GM12878 (cell line): ENCODE measurements at regions not wholly inside any gene's neighbourhood (a gene's known extent, or its start where the extent isn't known, plus 50 kb on each side); places are given as distances from the start of the nearest gene placed in this dataset.

Experiments
- ATAC-seq: fragments of 200-7000 bp; cut with Tn5 transposase; 3 replicates; pipeline ENCODE4 v1.9.1; 2020; ENCODE audit warnings: mild to moderate bottlenecking, moderate library complexity
- BruUV-seq: library from RNA; stranded (reverse); fragments of 400-500 nt; replicated peaks from 2 replicates; lab custom pipeline; 2021; lab: Mats Ljungman, UMichigan
- CTCF ChIA-PET: fragments of 300-600 bp; sonication (Branson Sonifier 250); formaldehyde crosslinking; extraction: SDS; loops from one replicate; lab custom pipeline; 2021; ENCODE audit warnings: inconsistent platforms; lab: Yijun Ruan, JAX
- POLR2A ChIA-PET: fragments of 350-600 bp; formaldehyde crosslinking; extraction: SDS; loops from one replicate; lab custom pipeline; 2021; ENCODE audit warnings: inconsistent platforms; lab: Charles Lee
- RAD21 ChIA-PET: fragments of 300-600 bp; sonication (Branson Sonifier 250); formaldehyde crosslinking; loops from one replicate; lab custom pipeline; 2023; ENCODE audit warnings: antibody characterized with exemption; ENCODE audit not compliant: unreplicated experiment; lab: Charles Lee
- SMC1A ChIA-PET: fragments of 300-600 bp; sonication (Branson Sonifier 250); formaldehyde crosslinking; loops from one replicate; lab custom pipeline; 2023; ENCODE audit not compliant: unreplicated experiment, uncharacterized antibody; lab: Charles Lee
- DNase-seq: peaks from one replicate; pipeline ENCODE4 v3.0.0-alpha.2; 2011; ENCODE audit warnings: low read depth, low spot score
- FAIRE-seq: peaks from 3 replicates; lab custom pipeline; 2011; peaks lifted over from hg19 to GRCh38; lab: Jason Lieb, UNC
- H2AFZ ChIP-seq: 2 replicates; pipeline ENCODE4 v1.6.0; 2011; ENCODE audit warnings: low read depth, low read length, control low read depth; ENCODE audit not compliant: control insufficient read depth
- H3K27ac ChIP-seq: 2 replicates; pipeline ENCODE4 v1.5.1; 2011; ENCODE audit warnings: control low read depth; ENCODE audit not compliant: control insufficient read depth, insufficient read depth
- H3K27me3 ChIP-seq, 2 experiments: replicated peaks in 1 of 2; 2 replicates each; pipeline versions ENCODE4 v1.6.0 to v1.6.1; 2011; ENCODE audit warnings: low read length in 1 of 2; ENCODE audit not compliant: control insufficient read depth in 2 of 2, insufficient read depth in 2 of 2
- H3K36me3 ChIP-seq, 2 experiments: 2 replicates each; pipeline ENCODE4 v1.5.1; 2011; ENCODE audit warnings: low read length in 1 of 2; ENCODE audit not compliant: control insufficient read depth in 2 of 2, insufficient read depth in 2 of 2
- H3K4me1 ChIP-seq: 2 replicates; pipeline ENCODE4 v1.6.1; 2011; ENCODE audit warnings: mild to moderate bottlenecking, low read length, moderate library complexity, mixed read lengths; ENCODE audit not compliant: control insufficient read depth, insufficient read depth
- H3K4me2 ChIP-seq: 2 replicates; pipeline ENCODE4 v1.6.0; 2011; ENCODE audit warnings: control low read depth; ENCODE audit not compliant: control insufficient read depth, insufficient read depth
- H3K4me3 ChIP-seq: fragments of 200-600 bp; sonication (generic); 2 replicates; pipeline ENCODE4 v1.5.1; 2016
- H3K79me2 ChIP-seq: 2 replicates; pipeline ENCODE4 v1.6.0; 2011; ENCODE audit warnings: low read length; ENCODE audit not compliant: control insufficient read depth, insufficient read depth
- H3K9ac ChIP-seq: 2 replicates; pipeline ENCODE4 v1.8.0; 2011; ENCODE audit warnings: low read length, control low read depth, mixed read lengths; ENCODE audit not compliant: control insufficient read depth, insufficient read depth
- H3K9me3 ChIP-seq: replicated peaks from 3 replicates; pipeline ENCODE4 v1.5.1; 2011; ENCODE audit warnings: mild to moderate bottlenecking, low read length; ENCODE audit not compliant: control insufficient read depth, insufficient read depth
- H4K20me1 ChIP-seq: 2 replicates; pipeline ENCODE4 v1.6.0; 2011; ENCODE audit not compliant: control insufficient read depth, insufficient read depth
- ASH2L ChIP-seq: fragments of 300-600, 200-600 bp; sonication (generic); IDR thresholded peaks from 2 replicates; pipeline ENCODE4 v1.6.1; 2017; ENCODE audit warnings: low read depth, mild to moderate bottlenecking, borderline replicate concordance
- BCLAF1 ChIP-seq: fragments of 450-650 bp; IDR thresholded peaks from 2 replicates; pipeline ENCODE4 v1.6.1; 2017; ENCODE audit warnings: antibody characterized with exemption, mild to moderate bottlenecking, moderate library complexity
- CEBPZ ChIP-seq: fragments of 150-350 bp; IDR thresholded peaks from 2 replicates; pipeline ENCODE4 v1.6.1; 2016; ENCODE audit warnings: low read depth, low read length
- FOXK2 ChIP-seq: fragments of 450-650 bp; IDR thresholded peaks from 2 replicates; pipeline ENCODE4 v1.6.1; 2017; ENCODE audit warnings: mild to moderate bottlenecking, moderate library complexity
- MTA3 ChIP-seq: IDR thresholded peaks from 2 replicates; pipeline ENCODE4 v1.6.1; 2012; ENCODE audit warnings: low read length, inconsistent platforms, borderline replicate concordance
- PBX3 ChIP-seq: IDR thresholded peaks from 2 replicates; pipeline ENCODE4 v1.6.1; 2011; ENCODE audit warnings: mild to moderate bottlenecking, low read depth, low read length, moderate library complexity; ENCODE audit not compliant: insufficient replicate concordance
- POU2F2 ChIP-seq: IDR thresholded peaks from 3 replicates; pipeline ENCODE4 v1.6.1; 2011; ENCODE audit warnings: low read depth, mild to moderate bottlenecking, low read length, borderline replicate concordance
- SRF ChIP-seq, 2 experiments: IDR thresholded peaks; 2 replicates each; pipeline ENCODE4 v1.6.1; 2011; ENCODE audit warnings: low read depth in 2 of 2, low read length in 2 of 2, mild to moderate bottlenecking in 1 of 2, moderate library complexity in 1 of 2
- ZBTB33 ChIP-seq: fragments of 450-650 bp; IDR thresholded peaks from 2 replicates; pipeline ENCODE4 v1.6.1; 2017; ENCODE audit warnings: mild to moderate bottlenecking
- ZNF207 ChIP-seq: fragments of 450-650 bp; IDR thresholded peaks from 2 replicates; pipeline ENCODE4 v1.6.1; 2014; ENCODE audit warnings: antibody characterized with exemption, mild to moderate bottlenecking, borderline replicate concordance
- WGBS: methylation state at CpG from one replicate; pipeline ENCODE4 v1.1.6; 2016; ENCODE audit warnings: low lambda C conversion rate; ENCODE audit not compliant: insufficient replicate concordance, insufficient coverage; ENCODE audit errors: missing lambda C conversion rate; 5-methylcytosine and 5-hydroxymethylcytosine counted together
- in situ Hi-C: fragments of 300-500 bp; cut with MboI; formaldehyde crosslinking; loops from 9 replicates; pipeline ENCODE4 v1.14.3; 2018; ENCODE audit warnings: mixed read lengths
- intact Hi-C: fragments of 100-400 bp; cut with micrococcal nuclease; formaldehyde crosslinking; loops from one replicate; pipeline ENCODE4 v1.14.2; 2022; ENCODE audit not compliant: unreplicated experiment

GRCh38 chr2:128406736-128407554 lies 88.3 kb upstream of the HS6ST1 start:
- H3K27me3 ChIP-seq: peaks cover 0 to 2% of the 10 kb centered on the region in 2 experiments; a peak in 1 of 4 replicates
- no peak for FAIRE-seq
- BruUV-seq: no TSS peak
- H3K79me2 ChIP-seq: no peaks in the 10 kb centered on the region
- ChIA-PET RAD21 (no interaction called here), SMC1A (no interaction called here), CTCF (no interaction called here), POLR2A (no interaction called here)
- no peak overlapping the region for H3K4me2 ChIP-seq
- intact Hi-C loops: no loop called here
- H3K4me1 ChIP-seq: no peaks in the 10 kb centered on the region
- no peaks in the 10 kb centered on the region for H3K9me3 ChIP-seq
- in situ Hi-C loops: no loop called here
- 40% methylated on average over 18 of the region's 18 CpGs for whole genome bisulfite sequencing
- no peak overlapping the region for H3K27ac ChIP-seq
- no peak overlapping the region for H2AFZ ChIP-seq
- no peak for ATAC-seq
- H3K4me3 ChIP-seq: no peak overlapping the region
- no peaks in the 10 kb centered on the region for H4K20me1 ChIP-seq
- no peak for DNase-seq
- H3K36me3 ChIP-seq: no peaks in the 10 kb centered on the region
- TF ChIP-seq PBX3 (no peak), POU2F2 (no peak), BCLAF1 (no peak), FOXK2 (no peak), CEBPZ (no peak), ZBTB33 (no peak), MTA3 (no peak), ZNF207 (no peak), SRF (IDR thresholded peaks at IDR 0.05; ENCODE audit: low read depth in 2 of 2, low read length in 2 of 2) (no peak), ASH2L (no peak)
- no peak overlapping the region for H3K9ac ChIP-seq
